H1 (cell line): ENCODE measurements at regions not wholly inside any gene's neighbourhood (a gene's known extent, or its start where the extent isn't known, plus 50 kb on each side); places are given as distances from the start of the nearest gene placed in this dataset.

Source experiments
- EGR1 ChIP-seq: IDR thresholded peaks from 2 replicates; pipeline ENCODE4 v1.6.1; 2011; ENCODE audit warnings: low read depth, low read length, borderline replicate concordance
- GTF2F1 ChIP-seq: IDR thresholded peaks from 2 replicates; pipeline ENCODE4 v1.6.1; 2012; ENCODE audit warnings: low read depth, low read length, improper control_type of control experiment, borderline replicate concordance
- KDM1A ChIP-seq: fragments of 200-600, 300-600 bp; sonication (generic); IDR thresholded peaks from 2 replicates; pipeline ENCODE4 v1.7.1; 2016; ENCODE audit warnings: mild to moderate bottlenecking, low read length, borderline replicate concordance
- MAFK ChIP-seq: IDR thresholded peaks from 2 replicates; pipeline ENCODE4 v1.6.1; 2012; ENCODE audit warnings: low read depth, mild to moderate bottlenecking, improper control_type of control experiment, low read length
- SRF ChIP-seq: IDR thresholded peaks from 2 replicates; pipeline ENCODE4 v1.6.1; 2011; ENCODE audit warnings: mild to moderate bottlenecking, low read depth, low read length, moderate library complexity
- TEAD4 ChIP-seq: IDR thresholded peaks from 2 replicates; pipeline ENCODE4 v1.6.1; 2012; ENCODE audit warnings: low read depth, low read length, inconsistent platforms, mixed read lengths

DNA sequence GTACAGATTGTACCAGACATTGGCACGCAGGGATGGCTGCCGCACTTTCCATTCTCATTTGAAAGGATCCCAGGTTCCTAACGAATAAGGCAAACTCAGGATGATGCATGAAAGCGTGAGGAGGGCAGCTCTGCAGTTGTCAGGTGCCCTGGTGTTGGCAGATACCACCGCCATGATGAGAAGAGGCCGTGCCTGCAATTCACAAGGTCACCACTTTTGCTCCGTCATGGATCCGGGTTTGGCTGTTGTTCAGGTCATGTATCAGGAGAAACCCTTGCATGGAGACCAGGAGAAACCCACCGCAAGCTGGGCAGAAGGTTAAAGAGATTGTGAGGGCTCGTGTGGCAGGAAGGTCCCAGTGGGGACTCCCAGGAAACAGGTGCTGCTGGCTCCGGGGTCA lies 233.2 kb downstream of the KLF6 start (continued):
- TF ChIP-seq EGR1 (no peak), TEAD4 (no peak), GTF2F1 (no peak), MAFK (no peak), SRF (no peak), KDM1A (no peak)
